Gastroesophageal sphincter (tissue), 4 donors: ENCODE measurements at regions not wholly inside any gene's neighbourhood (a gene's known extent, or its start where the extent isn't known, plus 50 kb on each side); places are given as distances from the start of the nearest gene placed in this dataset.
"Not testable (repeated sequence)": the region's sequence is repeated elsewhere in the genome, so short reads cannot be mapped to it uniquely, and the experiment has no call there.

Experiments used
- ATAC-seq: fragments of 150-250 bp; one replicate; pipeline ENCODE4 v1.9.1; 2016; ENCODE audit warnings: mild to moderate bottlenecking, moderate library complexity
- H3K27ac ChIP-seq, 4 donors: fragments of 200-600 bp; sonication (generic) in 3 of 4; 1 replicate in 3 of 4; 2 replicates in 1 of 4; pipeline ENCODE4 v1.5.1; 2016 to 2019
- H3K27me3 ChIP-seq: fragments of 200-600 bp; sonication (generic); one replicate; pipeline ENCODE4 v1.5.1; 2019
- H3K36me3 ChIP-seq, 2 donors: fragments of 200-600 bp; sonication (generic); one replicate each; pipeline ENCODE4 v1.5.1; 2019; ENCODE audit warnings: control low read depth in 1 of 2
- H3K4me1 ChIP-seq, 3 donors: fragments of 200-600 bp; sonication (generic); 1 replicate in 2 of 3; 2 replicates in 1 of 3; pipeline ENCODE4 v1.5.1; 2016 to 2019; ENCODE audit warnings: control low read depth in 2 of 3
- H3K4me3 ChIP-seq, 2 donors: fragments of 200-600 bp; sonication (generic); one replicate each; pipeline ENCODE4 v1.5.1; 2019; ENCODE audit warnings: mild to moderate bottlenecking in 1 of 2, moderate library complexity in 1 of 2
- H3K9me3 ChIP-seq, 3 donors: fragments of 200-600 bp; sonication (generic); one replicate each; pipeline ENCODE4 v1.5.1; 2017 to 2019; ENCODE audit warnings: control low read depth in 2 of 3
- CTCF ChIP-seq, 4 experiments: fragments of 200-600 bp in 2 of 4; fragments of 450-650 bp in 2 of 4; sonication (generic) in 1 of 4; IDR thresholded peaks; one replicate each; pipeline ENCODE4 v1.5.1; 2017 to 2019; ENCODE audit warnings: antibody characterized with exemption in 4 of 4, mild to moderate bottlenecking in 2 of 4, moderate library complexity in 2 of 4
- EP300 ChIP-seq: sonication (generic); formaldehyde crosslinking; IDR thresholded peaks from one replicate; pipeline ENCODE4 v1.6.1; 2017; ENCODE audit warnings: antibody characterized with exemption, mild to moderate bottlenecking
- POLR2A ChIP-seq, 2 donors: fragments of 450-650 bp; IDR thresholded peaks; one replicate each; pipeline ENCODE4 v1.6.1; 2017; ENCODE audit warnings: antibody characterized with exemption in 2 of 2, mild to moderate bottlenecking in 2 of 2, moderate library complexity in 1 of 2
- POLR2AphosphoS5 ChIP-seq: sonication (generic); formaldehyde crosslinking; IDR thresholded peaks from one replicate; pipeline ENCODE4 v1.6.1; 2017; ENCODE audit warnings: antibody characterized with exemption
- WGBS, 2 donors: methylation state at CpG; one replicate each; pipeline ENCODE4 v1.1.5; 2018; ENCODE audit warnings: low coverage in 1 of 2; 5-methylcytosine and 5-hydroxymethylcytosine counted together

- Histone ChIP-seq H3K4me1 (no peaks in the 10 kb centered on the region), H3K27ac (no peak overlapping the region), H3K36me3 (no peaks in the 10 kb centered on the region), H3K4me3 (no peak overlapping the region), H3K9me3 (no peaks in the 10 kb centered on the region), H3K27me3 (no peaks in the 10 kb centered on the region)
- no peak for TF ChIP-seq POLR2AphosphoS5
- TF ChIP-seq POLR2A (IDR thresholded peaks at IDR 0.05) = no peak
- TF ChIP-seq EP300 = no peak
- no peak for TF ChIP-seq CTCF (IDR thresholded peaks at IDR 0.05)
- ATAC-seq = no peak
- WGBS, 2 donors = 0 to 18% methylated on average over 1 of the region's 1 CpG
Observed at GRCh38 chr3:191593486-191593885, 132.5 kb downstream of the PYDC2 start.

GRCh38 chr3:191615511-191615910 is 154.5 kb downstream of the PYDC2 start:
- not testable (repeated sequence) for H3K4me1 ChIP-seq, H3K9me3 ChIP-seq, H3K4me3 ChIP-seq, H3K27ac ChIP-seq, ATAC-seq, H3K36me3 ChIP-seq, H3K27me3 ChIP-seq
- WGBS, 2 donors = 100% methylated on average over 1 of the region's 1 CpG

- no peak for ATAC-seq
- H3K9me3 ChIP-seq = no peaks in the 10 kb centered on the region
- H3K4me3 ChIP-seq = no peak overlapping the region
- H3K36me3 ChIP-seq = no peaks in the 10 kb centered on the region
- H3K27ac ChIP-seq = no peak overlapping the region
- 73 to 86% methylated on average over 1 of the region's 1 CpG for WGBS, 2 donors
- H3K4me1 ChIP-seq = no peaks in the 10 kb centered on the region
- peaks cover 5% of the 10 kb centered on the region for H3K27me3 ChIP-seq
- no peak for TF ChIP-seq CTCF (IDR thresholded peaks at IDR 0.05)
- no peak for TF ChIP-seq POLR2AphosphoS5
- no peak for TF ChIP-seq POLR2A (IDR thresholded peaks at IDR 0.05)
- TF ChIP-seq EP300 = no peak
Observed at GRCh38 chr3:191624299-191624698, 163.3 kb downstream of the PYDC2 start.

GRCh38 chr3:191627064-191627463 is 166.1 kb downstream of the PYDC2 start:
- H3K27ac ChIP-seq = no peak overlapping the region
- H3K36me3 ChIP-seq = no peaks in the 10 kb centered on the region
- no peak overlapping the region for H3K4me3 ChIP-seq
- peaks cover 5% of the 10 kb centered on the region for H3K27me3 ChIP-seq
- no peaks in the 10 kb centered on the region for H3K9me3 ChIP-seq
- TF ChIP-seq CTCF (IDR thresholded peaks at IDR 0.05) = no peak
- TF ChIP-seq POLR2AphosphoS5 = no peak
- no peak for TF ChIP-seq POLR2A (IDR thresholded peaks at IDR 0.05)
- ATAC-seq = no peak
- WGBS, 2 donors = 31 to 52% methylated on average over 7 to 8 of the region's 8 CpGs
- H3K4me1 ChIP-seq = no peaks in the 10 kb centered on the region

- Histone ChIP-seq H3K9me3 (no peaks in the 10 kb centered on the region), H3K27ac (no peak overlapping the region), H3K4me1 (no peaks in the 10 kb centered on the region), H3K4me3 (no peak overlapping the region), H3K36me3 (no peaks in the 10 kb centered on the region), H3K27me3 (peaks cover 5% of the 10 kb centered on the region)
- TF ChIP-seq CTCF (IDR thresholded peaks at IDR 0.05) (no peak), POLR2A (IDR thresholded peaks at IDR 0.05) (no peak), POLR2AphosphoS5 (no peak), EP300 (no peak)
- WGBS, 2 donors = 0 to 20% methylated on average over 1 to 2 of the region's 2 CpGs
- no peak for ATAC-seq
Observed at GRCh38 chr3:191628571-191628970, 167.6 kb downstream of the PYDC2 start.

GRCh38 chr3:191631496-191631895 is 170.5 kb downstream of the PYDC2 start:
- 87 to 90% methylated on average over 3 of the region's 3 CpGs for WGBS, 2 donors
- peaks cover 5% of the 10 kb centered on the region for H3K27me3 ChIP-seq
- H3K9me3 ChIP-seq = no peaks in the 10 kb centered on the region
- no peak for ATAC-seq
- H3K27ac ChIP-seq = no peak overlapping the region
- TF ChIP-seq POLR2A (IDR thresholded peaks at IDR 0.05) (no peak), CTCF (IDR thresholded peaks at IDR 0.05) (no peak), POLR2AphosphoS5 (no peak), EP300 (no peak)
- H3K4me3 ChIP-seq = no peak overlapping the region
- H3K36me3 ChIP-seq = no peaks in the 10 kb centered on the region
- H3K4me1 ChIP-seq = no peaks in the 10 kb centered on the region
